CD4-positive, alpha-beta T cell treated with Interleukin-6 for 4 hours (primary cell): ENCODE measurements at regions not wholly inside any gene's neighbourhood (a gene's known extent, or its start where the extent isn't known, plus 50 kb on each side); places are given as distances from the start of the nearest gene placed in this dataset.
"Not testable (repeated sequence)": the region's sequence is repeated elsewhere in the genome, so short reads cannot be mapped to it uniquely, and the experiment has no call there.

Experiments used
- DNase-seq: peaks from one replicate; pipeline ENCODE4 v3.0.0-alpha.2; 2020; ENCODE audit warnings: mixed read lengths

- DNase-seq = not testable (repeated sequence)
Measured at GRCh38 chr14:48561438-48561837, 886.0 kb upstream of the MDGA2 start.

GRCh38 chr14:48560421-48560820 lies 885.0 kb upstream of the MDGA2 start:
- DNase-seq = no peak

GRCh38 chr14:48553443-48553842 lies 878.0 kb upstream of the MDGA2 start:
- no peak for DNase-seq

DNA sequence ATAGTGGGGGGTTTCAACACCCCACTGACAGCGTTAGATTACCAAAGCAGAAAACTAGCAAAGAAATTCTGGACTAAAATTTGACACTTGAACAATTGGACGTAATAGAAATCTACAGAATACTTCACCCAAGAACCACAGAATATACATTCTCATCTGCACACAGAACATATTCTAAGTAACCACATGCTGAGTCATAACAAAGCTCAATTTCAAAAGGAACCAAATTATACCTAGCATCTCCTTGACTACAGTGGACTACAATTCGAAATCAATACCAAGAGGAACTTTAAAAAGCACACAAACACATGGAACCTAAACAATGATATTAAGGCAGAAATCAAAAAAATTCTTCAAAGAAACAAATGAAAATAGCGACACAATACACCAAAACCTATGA lies 871.6 kb upstream of the MDGA2 start:
- DNase-seq = no peak

DNA sequence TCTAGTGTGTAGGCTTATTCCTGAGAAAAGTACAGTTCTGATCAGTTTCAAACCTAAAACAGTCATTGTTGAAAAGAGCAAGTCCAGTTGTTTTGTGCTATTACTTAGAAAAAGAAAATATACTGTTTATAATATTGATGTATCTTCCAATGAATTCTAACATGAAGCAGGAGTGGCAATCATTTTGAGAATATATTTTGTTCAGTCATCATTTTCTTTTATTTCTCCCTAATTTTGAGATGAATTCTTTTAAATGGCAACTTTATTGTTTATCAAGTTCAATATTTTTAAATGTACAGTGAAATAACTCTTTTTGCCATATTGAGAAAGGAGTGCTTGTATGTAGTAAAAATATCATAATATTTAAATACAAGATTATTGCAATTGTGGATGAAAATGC lies 862.2 kb upstream of the MDGA2 start:
- DNase-seq = no peak

GRCh38 chr14:48536318-48536717 lies 860.9 kb upstream of the MDGA2 start:
- no peak for DNase-seq

- no peak for DNase-seq
Measured at GRCh38 chr14:48527832-48528231, 852.4 kb upstream of the MDGA2 start.

DNA sequence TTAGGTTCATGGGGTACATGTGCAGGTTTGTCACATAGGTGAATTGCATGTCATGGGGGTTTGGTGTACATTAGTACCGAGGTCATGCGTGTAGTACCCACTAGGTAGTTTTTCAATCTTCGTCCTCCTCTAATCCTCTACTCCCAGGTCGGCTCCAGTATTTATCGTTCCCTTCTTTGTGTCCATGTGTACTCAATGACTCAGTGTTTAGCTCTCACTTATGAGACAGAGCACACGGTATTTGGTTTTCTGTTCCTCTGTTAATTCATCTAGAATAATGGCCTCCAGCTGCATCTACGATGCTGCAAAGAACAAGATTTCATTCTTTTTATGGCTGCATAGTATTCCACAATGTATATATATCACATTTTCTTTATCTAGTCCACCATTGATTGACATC lies 850.9 kb upstream of the MDGA2 start:
- no peak for DNase-seq

DNA sequence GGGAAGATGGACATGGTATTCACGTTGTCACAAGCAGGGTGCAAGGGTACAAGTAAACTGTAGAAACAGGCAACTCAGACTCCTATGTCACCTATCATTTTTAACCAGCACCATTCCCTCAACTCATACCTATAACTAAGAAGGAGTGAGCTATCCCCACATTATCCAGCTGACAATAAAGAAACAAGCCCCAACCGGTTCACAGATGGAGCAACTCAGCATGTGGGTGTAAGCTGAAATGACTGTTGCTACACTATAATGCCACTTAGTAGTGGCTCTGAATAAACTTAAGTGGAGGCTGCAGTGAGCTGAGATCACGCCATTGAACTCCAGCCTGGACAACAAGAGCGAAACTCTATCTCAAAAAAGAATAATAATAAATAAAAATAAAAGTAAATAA lies 829.5 kb upstream of the MDGA2 start:
- DNase-seq = no peak

DNA sequence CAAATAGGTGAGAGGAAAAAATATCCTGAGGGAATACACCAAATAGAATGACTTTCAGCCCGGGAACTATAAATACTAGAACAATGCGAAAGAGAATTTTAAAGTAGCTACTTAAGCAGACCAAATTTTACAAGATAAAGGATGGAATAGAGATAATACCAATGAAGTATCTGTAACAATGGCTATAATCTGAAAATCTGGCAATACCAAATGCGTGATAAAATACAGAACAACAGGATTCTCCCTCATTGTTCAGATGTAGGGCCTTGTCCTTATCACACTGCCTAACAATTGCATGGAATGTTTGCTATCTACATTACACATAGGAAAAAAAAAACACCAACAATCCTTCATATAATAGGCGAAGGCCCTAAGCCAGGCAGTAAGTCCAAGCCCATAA lies 815.4 kb upstream of the MDGA2 start:
- DNase-seq = no peak

GRCh38 chr14:48473944-48474343 lies 798.5 kb upstream of the MDGA2 start:
- no peak for DNase-seq

DNA sequence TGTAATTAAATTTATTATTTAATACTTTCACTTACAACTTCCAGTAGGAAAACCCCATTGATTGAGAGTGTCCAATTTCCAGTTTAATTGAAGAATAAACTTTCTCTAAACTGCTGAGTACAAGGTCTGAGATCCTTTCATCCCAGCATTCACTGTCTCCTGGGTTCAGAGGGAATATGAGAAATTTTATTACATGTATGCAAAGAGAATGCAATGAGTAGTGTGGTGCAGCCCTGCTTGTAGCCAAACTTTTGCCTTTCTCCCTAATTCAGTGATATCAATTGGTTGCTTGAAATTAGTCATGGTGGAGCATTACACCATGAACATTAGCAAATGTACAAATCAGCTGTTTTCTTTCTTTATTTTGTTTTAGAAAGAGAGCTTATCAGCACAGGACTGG lies 780.6 kb upstream of the MDGA2 start:
- no peak for DNase-seq

GRCh38 chr14:48454887-48455286 lies 779.5 kb upstream of the MDGA2 start:
- DNase-seq = no peak

DNA sequence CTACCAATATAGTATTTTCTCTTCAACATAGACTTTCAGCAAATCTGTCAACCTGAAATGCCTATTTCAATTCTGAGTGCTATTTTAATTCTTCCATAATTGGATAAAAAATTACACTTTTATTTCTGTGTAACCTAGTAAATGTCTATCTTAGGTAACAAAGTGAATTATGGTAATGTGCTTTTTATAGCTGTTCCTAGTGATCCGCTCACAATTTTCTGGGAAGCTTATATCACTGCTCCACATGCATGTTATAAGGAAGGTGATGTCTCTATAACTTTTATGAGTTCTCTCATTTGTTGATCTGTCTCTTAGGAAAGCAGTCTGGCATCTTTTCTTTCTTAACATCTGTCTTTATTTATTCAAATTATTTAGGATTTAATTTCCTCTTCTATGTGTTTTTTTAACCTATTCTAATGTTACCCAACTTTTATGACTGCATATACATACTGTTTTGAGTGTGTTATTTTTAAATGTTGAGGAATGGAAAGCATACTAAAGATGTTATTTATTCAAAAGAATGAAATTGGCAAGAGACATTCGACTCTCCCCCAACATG lies 777.1 kb upstream of the MDGA2 start:
- no peak for DNase-seq

DNA sequence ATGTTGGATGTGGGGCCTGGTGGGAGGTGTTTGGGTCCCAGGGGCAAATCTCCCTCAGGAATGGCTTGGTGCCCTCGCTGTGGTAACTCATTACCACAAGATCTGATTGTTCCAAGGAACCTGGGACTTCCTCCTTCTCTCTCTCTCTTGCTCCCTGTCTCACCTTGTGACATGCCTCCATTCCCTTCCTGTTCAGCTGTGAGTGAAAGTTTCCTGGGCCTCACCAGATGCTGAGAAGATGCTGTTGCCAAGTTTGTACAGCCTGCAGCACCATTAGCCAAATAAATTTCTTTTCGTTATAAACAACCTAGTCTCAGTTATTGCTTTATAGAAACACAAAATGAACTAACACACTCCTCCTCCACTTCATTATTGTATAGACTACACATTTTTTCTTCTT lies 759.8 kb upstream of the MDGA2 start:
- DNase-seq = no peak

DNA sequence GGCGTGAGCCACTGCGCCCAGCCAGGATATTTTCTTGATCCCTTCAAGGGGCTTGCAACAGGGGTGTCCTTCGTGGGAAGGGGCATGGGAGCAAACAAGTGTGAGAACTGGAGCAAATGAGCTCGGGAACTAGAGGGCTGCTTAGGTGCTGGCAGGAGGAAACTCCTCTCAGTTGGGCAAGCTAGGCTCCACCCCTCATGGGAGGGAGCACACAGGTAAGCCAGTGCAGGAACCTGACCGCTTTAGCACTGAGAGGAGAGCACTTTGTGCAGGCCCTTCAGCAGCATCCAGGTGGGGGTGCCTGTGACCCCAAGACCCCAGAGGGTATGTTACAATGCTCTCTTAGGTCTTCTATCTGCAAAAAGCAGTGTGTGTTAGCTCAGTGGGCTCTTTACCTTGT lies 755.4 kb upstream of the MDGA2 start:
- no peak for DNase-seq

- DNase-seq = no peak
Measured at GRCh38 chr14:48429512-48429911, 754.1 kb upstream of the MDGA2 start.

DNA sequence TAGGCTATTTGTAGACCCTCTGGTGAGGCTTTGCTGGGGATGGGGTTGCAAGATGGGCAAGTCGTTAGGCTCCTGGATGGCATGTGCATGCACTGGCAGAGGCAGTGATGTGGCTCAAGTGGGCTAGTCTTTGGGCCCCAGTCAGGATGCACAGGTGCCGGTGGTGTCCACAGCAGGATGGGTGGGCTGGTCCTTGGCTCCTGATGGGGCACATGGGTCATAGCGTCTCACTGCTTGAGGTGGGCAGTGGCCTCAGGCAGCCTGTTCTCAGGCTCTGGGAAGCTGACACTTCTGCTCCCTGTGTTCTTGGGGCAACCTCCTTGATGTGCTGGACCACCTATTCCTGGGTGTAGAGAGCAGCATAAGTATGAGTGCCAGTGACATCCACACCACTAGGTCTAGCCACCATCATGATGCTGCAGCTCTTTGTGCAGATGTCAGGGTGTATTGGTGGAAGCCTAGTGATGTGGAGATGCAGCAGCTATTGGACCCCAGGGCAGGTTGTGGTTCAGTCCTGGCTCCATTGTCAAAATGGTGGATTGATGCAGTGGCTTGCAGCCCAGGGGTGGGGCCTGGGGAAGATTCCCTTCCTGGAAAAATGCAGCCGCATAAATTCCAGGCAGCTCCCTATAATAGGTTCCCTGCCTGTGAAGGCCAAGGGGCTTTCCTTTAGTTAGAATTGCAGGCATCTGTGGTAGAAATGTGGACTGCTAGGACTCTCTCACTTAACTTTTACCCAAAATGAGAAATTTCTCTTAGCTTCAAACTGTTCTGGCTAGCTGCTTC lies 742.5 kb upstream of the MDGA2 start:
- DNase-seq = no peak

GRCh38 chr14:48401321-48401720 lies 725.9 kb upstream of the MDGA2 start:
- no peak for DNase-seq

DNA sequence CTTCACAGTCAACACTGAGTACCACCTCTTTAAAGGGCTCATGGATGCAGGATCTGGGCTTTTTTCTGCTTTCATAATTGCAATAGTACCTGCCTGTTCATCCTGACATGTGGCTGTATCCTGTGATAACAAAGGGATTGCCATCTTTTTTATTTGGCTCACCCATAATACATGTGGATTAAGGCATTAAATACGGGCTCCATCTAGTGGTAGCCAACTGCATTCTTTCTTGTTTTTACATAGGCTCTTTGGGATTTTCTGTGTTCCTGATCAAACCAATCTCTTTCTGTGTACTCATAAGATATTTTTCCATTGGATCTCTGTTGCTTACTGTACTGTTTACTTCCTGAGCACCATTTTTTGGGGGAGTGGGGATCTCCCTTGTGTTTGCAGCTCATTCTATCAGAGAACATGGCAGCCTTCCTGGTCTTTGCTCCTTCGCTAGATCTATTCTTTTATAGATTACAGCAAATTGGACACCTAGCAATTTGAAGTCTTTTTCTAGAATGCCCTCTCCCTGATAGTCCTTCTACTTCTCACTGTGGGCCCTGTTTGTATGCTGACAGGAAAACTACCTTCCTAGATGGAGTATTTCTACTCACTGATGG lies 723.4 kb upstream of the MDGA2 start:
- no peak for DNase-seq

DNA sequence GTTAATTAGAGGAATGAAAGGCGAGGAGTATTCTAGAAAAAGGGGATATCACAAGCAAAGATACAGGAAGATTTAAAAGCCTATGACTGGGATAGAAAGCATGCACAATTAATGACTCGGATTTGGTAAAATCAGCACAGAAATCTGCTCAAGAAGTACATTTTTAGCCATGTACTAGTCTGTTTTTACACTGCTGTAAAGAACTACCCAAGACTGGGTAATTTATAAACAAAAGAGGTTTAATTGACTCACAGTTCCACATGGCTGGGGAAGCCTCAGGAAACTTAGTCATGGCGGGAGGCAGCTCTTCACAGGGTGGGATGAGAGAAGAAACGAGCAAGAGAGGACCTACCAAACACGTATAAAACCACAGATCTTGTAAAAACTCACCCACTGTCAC lies 716.3 kb upstream of the MDGA2 start:
- no peak for DNase-seq

DNA sequence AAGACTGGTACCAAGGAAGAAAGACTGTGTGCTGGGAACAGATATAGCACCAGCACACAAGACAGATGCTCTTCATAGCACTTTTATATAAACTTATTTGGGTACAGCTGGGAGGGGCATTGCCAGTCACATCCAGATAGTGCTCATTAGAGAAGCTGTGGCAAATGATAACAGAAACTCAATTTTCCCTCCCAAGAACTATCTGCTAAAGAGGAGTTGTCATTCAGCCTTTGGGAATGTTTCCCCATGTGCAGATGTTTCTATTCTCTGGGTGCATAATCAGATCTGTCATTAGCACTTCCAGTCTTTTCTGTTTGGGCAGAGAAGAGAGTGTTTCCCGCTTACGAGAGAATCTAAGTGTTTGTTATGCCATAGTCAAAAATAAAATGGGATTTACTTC lies 714.9 kb upstream of the MDGA2 start:
- no peak for DNase-seq

DNA sequence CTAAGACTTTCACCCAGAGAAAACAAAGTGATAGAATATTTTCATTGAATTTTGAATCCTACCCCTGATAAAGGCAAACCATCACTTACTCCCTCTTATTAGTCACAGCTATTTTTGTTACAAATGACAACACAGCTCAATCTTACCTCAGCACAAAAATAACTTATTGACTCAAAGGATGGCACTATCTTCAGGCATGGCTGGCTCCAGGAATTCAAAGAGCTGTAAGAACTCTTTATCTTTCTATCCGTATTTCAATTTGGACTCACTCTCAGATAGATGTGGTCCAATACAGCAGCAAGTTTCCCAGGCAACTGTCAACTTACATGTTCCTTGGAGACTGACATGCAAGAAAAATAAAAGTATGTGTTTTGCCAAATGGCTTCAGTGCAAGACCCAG lies 709.4 kb upstream of the MDGA2 start:
- DNase-seq = no peak

DNA sequence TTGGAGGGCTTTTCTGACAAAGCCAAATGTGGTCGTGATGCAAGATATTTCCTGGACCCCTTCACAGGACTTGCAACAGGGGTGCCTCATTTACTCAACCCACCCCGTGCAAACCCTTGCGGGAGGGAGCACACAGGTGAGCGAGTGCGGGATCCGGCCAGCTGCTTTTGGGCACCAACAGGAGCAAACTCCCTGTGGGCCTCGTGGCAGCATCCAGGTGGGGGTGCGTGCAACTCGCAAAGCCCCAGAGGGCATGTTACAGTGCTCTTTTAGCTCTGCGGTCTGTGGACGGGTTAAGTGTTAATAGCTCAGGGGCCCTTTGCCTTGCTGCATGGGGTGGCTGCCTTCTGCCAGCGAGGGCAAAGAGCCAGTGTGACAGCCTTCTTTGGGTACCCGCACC lies 707.6 kb upstream of the MDGA2 start:
- DNase-seq = no peak

DNA sequence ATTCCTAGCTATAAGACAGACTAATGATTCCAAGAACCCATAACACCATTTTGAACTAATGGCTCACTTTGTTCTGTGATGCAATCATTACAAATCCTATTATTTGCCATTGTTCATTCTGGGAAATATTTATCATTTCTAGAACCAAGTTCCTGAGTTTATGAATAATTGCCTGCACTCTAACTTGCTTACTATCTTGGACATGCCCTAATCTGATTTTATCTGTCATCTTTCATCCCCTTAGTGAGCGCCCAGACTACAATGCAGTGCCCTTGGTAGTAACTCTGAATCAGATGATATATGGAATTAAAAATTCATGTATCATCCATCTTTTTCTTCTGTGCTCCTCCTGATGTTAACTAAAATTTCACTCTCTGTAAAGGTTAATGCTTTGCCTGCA lies 703.1 kb upstream of the MDGA2 start:
- no peak for DNase-seq
